Stimulated activated CD8-positive, alpha-beta memory T cell treated with anti-CD3 and anti-CD28 coated beads, Interleukin-12 subunit alpha, Interleukin-12 subunit beta, amount 100 ng/mL, for 4 hours (primary cell): ENCODE measurements at regions not wholly inside any gene's neighbourhood (a gene's known extent, or its start where the extent isn't known, plus 50 kb on each side); places are given as distances from the start of the nearest gene placed in this dataset.

ENCODE experiments used
- DNase-seq: peaks from one replicate; pipeline ENCODE4 v3.0.0-alpha.2; 2020; ENCODE audit warnings: low read depth

- DNase-seq = no peak
These were observed 525.2 kb downstream of the TNS1 start for GRCh38 chr2:217477583-217477982.

GRCh38 chr2:217475791-217476190 is 527.0 kb downstream of the TNS1 start:
- no peak for DNase-seq

- no peak for DNase-seq
These were observed 527.7 kb downstream of the TNS1 start for GRCh38 chr2:217475101-217475500.

- DNase-seq = no peak
These were observed 531.5 kb downstream of the TNS1 start for GRCh38 chr2:217471319-217471718.

GRCh38 chr2:217469203-217469810 is 533.5 kb downstream of the TNS1 start:
- DNase-seq = no peak

GRCh38 chr2:217468042-217468830 is 534.6 kb downstream of the TNS1 start:
- no peak for DNase-seq

GRCh38 chr2:217467331-217467730 is 535.5 kb downstream of the TNS1 start:
- no peak for DNase-seq

GRCh38 chr2:217466805-217467204 is 536.0 kb downstream of the TNS1 start:
- no peak for DNase-seq

- DNase-seq = no peak
These were observed 536.7 kb downstream of the TNS1 start for GRCh38 chr2:217466104-217466503.

GRCh38 chr2:217465100-217465499 is 537.7 kb downstream of the TNS1 start:
- DNase-seq = no peak

GRCh38 chr2:217463402-217464075 is 539.3 kb downstream of the TNS1 start:
- no peak for DNase-seq

GRCh38 chr2:217462121-217462520 is 540.7 kb downstream of the TNS1 start:
- no peak for DNase-seq

GRCh38 chr2:217461674-217462073 is 541.1 kb downstream of the TNS1 start:
- DNase-seq = no peak

- DNase-seq = no peak
These were observed 543.0 kb downstream of the TNS1 start for GRCh38 chr2:217459680-217460405.

- DNase-seq = no peak
These were observed 543.8 kb downstream of the TNS1 start for GRCh38 chr2:217459016-217459415.

- DNase-seq = no peak
These were observed 546.8 kb downstream of the TNS1 start for GRCh38 chr2:217456016-217456415.

GRCh38 chr2:217452928-217453327 is 549.9 kb downstream of the TNS1 start:
- DNase-seq = no peak

GRCh38 chr2:217451666-217452065 is 551.1 kb downstream of the TNS1 start:
- DNase-seq = no peak

- no peak for DNase-seq
These were observed 553.4 kb downstream of the TNS1 start for GRCh38 chr2:217449444-217449843.

GRCh38 chr2:217448860-217449259 is 553.9 kb downstream of the TNS1 start:
- DNase-seq = no peak

GRCh38 chr2:217445723-217446122 is 557.1 kb downstream of the TNS1 start:
- no peak for DNase-seq

GRCh38 chr2:217444932-217445331 is 557.9 kb downstream of the TNS1 start:
- no peak for DNase-seq

- no peak for DNase-seq
These were observed 558.3 kb downstream of the TNS1 start for GRCh38 chr2:217444509-217444908.
